GM20000 (cell line): ENCODE measurements at regions not wholly inside any gene's neighbourhood (a gene's known extent, or its start where the extent isn't known, plus 50 kb on each side); places are given as distances from the start of the nearest gene placed in this dataset.
"Not testable (repeated sequence)": the region's sequence is repeated elsewhere in the genome, so short reads cannot be mapped to it uniquely, and the experiment has no call there.

ENCODE experiments used
- DNase-seq: peaks from one replicate; pipeline ENCODE4 v3.0.0; 2012; ENCODE audit warnings: low spot score
- TF ChIP-seq, protein P1 (sequence below): IDR thresholded peaks from 2 replicates; pipeline ENCODE4 v1.5.1; 2012; ENCODE audit warnings: mild to moderate bottlenecking, control low read depth; ENCODE audit errors: extremely low read depth, missing control alignments

- no peak for DNase-seq
- TF ChIP-seq, protein P1, sequence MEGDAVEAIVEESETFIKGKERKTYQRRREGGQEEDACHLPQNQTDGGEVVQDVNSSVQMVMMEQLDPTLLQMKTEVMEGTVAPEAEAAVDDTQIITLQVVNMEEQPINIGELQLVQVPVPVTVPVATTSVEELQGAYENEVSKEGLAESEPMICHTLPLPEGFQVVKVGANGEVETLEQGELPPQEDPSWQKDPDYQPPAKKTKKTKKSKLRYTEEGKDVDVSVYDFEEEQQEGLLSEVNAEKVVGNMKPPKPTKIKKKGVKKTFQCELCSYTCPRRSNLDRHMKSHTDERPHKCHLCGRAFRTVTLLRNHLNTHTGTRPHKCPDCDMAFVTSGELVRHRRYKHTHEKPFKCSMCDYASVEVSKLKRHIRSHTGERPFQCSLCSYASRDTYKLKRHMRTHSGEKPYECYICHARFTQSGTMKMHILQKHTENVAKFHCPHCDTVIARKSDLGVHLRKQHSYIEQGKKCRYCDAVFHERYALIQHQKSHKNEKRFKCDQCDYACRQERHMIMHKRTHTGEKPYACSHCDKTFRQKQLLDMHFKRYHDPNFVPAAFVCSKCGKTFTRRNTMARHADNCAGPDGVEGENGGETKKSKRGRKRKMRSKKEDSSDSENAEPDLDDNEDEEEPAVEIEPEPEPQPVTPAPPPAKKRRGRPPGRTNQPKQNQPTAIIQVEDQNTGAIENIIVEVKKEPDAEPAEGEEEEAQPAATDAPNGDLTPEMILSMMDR: no peak
Observed at GRCh38 chr2:207229161-207229560, 63.4 kb upstream of the KLF7 start.

- TF ChIP-seq, protein P1: peak; percentile 5
- no peak for DNase-seq
Observed at GRCh38 chr2:207230261-207231105, 64.7 kb upstream of the KLF7 start.

DNA sequence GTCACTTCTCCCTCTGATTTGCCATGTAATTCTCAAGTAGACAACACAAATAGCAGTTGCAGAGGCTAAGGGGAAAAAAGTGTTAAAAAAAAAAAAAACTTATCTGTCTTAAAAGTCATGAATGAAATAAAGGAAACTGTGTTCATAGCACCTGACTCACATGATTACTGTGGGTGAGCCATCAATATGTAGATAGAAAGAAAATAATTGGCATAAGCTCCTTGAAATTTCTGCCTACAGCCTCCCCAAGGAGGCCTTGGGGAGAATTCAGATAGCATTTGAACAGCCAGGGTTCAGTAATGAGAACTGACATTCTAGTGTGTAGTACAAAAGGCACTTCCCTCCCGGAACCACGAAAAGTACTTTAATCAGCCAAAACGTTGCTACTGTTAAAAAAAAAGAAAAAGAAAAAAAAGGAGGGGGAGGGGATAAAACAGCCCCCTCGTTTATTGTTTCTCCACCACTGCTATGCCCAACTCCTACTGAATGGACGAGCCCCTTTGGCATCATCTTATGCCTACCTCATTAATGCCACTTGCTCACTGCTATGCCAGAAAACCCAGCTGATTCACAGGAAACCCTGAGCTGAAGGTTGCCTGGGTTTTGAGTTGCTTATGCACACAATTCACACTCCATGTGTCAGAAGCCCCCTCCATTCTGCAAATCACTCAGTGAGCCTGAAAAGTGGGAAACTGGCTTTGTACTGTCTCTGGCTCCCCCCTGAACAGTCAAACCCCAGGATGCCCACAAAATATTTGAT, 65.5 kb upstream of the KLF7 start:
- TF ChIP-seq, protein P1: no peak
- DNase-seq: no peak

DNA sequence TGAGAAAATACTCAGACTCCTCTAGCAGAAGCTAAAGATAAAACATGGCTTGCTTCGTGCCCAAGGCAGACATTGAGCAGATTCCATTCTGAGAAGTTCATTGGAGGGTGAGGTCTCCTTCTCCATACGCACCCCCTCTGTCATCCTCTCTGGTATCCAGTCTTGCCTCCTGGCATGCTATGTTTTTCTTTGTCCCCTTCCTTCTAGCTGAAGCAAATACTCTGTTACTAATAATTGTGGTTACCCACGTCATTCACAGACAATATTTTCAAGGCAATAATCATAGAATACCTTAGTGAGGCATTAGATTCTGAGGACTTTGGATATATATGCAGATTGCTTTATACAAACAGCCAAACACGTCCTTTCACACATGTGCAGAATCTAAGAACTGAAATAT, 66.2 kb upstream of the KLF7 start:
- TF ChIP-seq, protein P1: no peak
- no peak for DNase-seq

DNA sequence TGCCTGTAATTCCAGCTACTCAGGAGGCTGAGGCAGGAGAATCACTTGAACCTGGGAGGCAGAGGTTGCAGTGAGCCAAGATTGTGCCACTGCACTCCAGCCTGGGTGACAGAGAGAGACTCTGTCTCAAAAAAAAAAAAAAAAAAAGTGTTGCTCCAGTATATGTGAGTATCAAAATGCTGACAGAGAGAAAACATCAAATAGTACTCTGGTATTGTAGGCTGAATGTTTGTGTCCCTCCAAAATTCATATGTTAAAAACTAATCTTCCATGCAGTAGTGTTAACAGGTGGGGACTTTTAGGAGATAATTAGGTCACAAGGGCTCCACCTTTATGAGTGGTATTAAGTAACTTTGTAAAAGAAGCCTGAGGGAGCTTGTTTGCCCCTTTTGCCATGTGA, 67.4 kb upstream of the KLF7 start:
- not testable (repeated sequence) for DNase-seq

DNA sequence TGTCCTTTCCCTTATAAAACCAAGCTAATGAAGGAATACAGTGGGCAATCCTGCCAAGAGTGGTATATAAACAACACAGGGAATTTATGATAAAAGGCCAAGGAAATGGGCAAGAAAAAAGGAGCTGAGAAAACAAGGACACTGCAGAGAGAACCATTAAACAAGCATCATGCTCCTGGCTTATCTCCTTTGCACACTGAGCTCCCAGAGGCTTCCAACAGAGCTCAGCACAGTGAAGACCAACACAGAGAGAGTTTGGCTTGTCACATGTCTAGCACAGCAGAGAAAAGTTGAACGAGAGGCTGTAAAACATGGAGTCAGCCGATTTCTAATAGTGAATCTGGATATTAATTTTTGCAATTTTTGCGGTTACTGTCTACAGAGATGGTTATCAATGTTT, 68.0 kb upstream of the KLF7 start:
- DNase-seq: no peak

DNA sequence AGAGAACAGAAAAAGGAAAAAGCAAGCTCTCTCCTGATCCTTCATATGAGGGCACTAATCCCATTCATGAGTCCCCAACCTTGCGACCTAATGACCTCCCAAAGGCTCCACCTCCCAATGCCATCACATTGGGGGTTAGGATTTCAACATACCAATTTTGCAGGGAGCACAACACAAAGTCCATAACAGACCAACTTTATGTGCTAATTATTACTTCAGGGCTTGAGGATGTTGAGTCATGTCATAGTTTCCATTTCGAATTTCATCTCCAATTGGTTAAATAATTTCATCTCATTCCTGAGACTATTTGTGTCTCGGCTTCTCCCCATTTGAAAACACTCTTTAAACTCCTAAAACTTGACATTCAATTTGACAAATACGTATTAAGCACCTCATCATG, 69.9 kb upstream of the KLF7 start:
- no peak for DNase-seq
- TF ChIP-seq, protein P1: no peak

More for the DNA sequence above, 68.0 kb upstream of the KLF7 start:
- TF ChIP-seq, protein P1: no peak
